Endothelial cell of umbilical vein (primary cell): ENCODE measurements at regions not wholly inside any gene's neighbourhood (a gene's known extent, or its start where the extent isn't known, plus 50 kb on each side); places are given as distances from the start of the nearest gene placed in this dataset.

Experiments
- BruUV-seq: library from RNA; stranded (reverse); fragments of 400-500 nt; replicated peaks from 2 replicates; lab custom pipeline; 2021; lab: Mats Ljungman, UMichigan
- CTCF ChIA-PET: fragments of 300-600, 350-600 bp; sonication (Branson Sonifier 250); formaldehyde crosslinking; loops from one replicate; lab custom pipeline; 2021; ENCODE audit warnings: antibody characterized with exemption, inconsistent platforms; lab: Charles Lee
- POLR2A ChIA-PET: fragments of 300-600, 350-600 bp; sonication (Branson Sonifier 250); formaldehyde crosslinking; loops from one replicate; lab custom pipeline; 2021; ENCODE audit warnings: antibody characterized with exemption, inconsistent platforms; lab: Charles Lee
- DNase-seq: peaks from one replicate; pipeline ENCODE4 v3.0.0-alpha.2; 2011; ENCODE audit warnings: low read depth, low spot score
- FAIRE-seq: peaks from 2 replicates; lab custom pipeline; 2011; peaks lifted over from hg19 to GRCh38; lab: Jason Lieb, UNC
- H2AFZ ChIP-seq: 2 replicates; pipeline ENCODE4 v1.6.0; 2012; ENCODE audit warnings: low read depth, low read length, control low read depth, inconsistent platforms
- H3K27ac ChIP-seq: 2 replicates; pipeline ENCODE4 v1.5.1; 2011; ENCODE audit warnings: low read depth, mild to moderate bottlenecking, control low read depth, low read length, moderate library complexity; ENCODE audit not compliant: insufficient read depth
- H3K27me3 ChIP-seq, 2 experiments: 2 replicates each; pipeline versions ENCODE4 v1.6.0 to v1.6.1; 2011; ENCODE audit warnings: low read length in 2 of 2, mixed read lengths in 1 of 2; ENCODE audit not compliant: control insufficient read depth in 2 of 2, insufficient read depth in 2 of 2
- H3K36me3 ChIP-seq, 2 experiments: 2 replicates in 1 of 2; 3 replicates in 1 of 2; pipeline ENCODE4 v1.5.1; 2011; ENCODE audit warnings: low read length in 2 of 2, mild to moderate bottlenecking in 1 of 2, moderate library complexity in 1 of 2; ENCODE audit not compliant: control insufficient read depth in 2 of 2, insufficient read depth in 2 of 2; ENCODE audit errors: extremely low read depth in 1 of 2
- H3K4me1 ChIP-seq: 3 replicates; pipeline ENCODE4 v1.5.1; 2011; ENCODE audit warnings: mild to moderate bottlenecking, low read length; ENCODE audit not compliant: control insufficient read depth, insufficient read depth; ENCODE audit errors: extremely low read depth
- H3K4me2 ChIP-seq: 2 replicates; pipeline ENCODE4 v1.6.1; 2011; ENCODE audit warnings: low read length, control low read depth, mixed read lengths; ENCODE audit not compliant: insufficient read depth
- H3K4me3 ChIP-seq, 3 experiments: fragments of 200-600 bp in 1 of 3; sonication (generic), shearing (Covaris generic) in 1 of 3; replicated peaks in 1 of 3; 2 replicates each; pipeline ENCODE4 v1.5.1; 2011 to 2016; ENCODE audit warnings: control low read depth in 3 of 3, low read length in 3 of 3, mild to moderate bottlenecking in 2 of 3, inconsistent platforms in 1 of 3, low read depth in 1 of 3, moderate library complexity in 1 of 3; ENCODE audit not compliant: insufficient read depth in 1 of 3
- H3K79me2 ChIP-seq: 2 replicates; pipeline ENCODE4 v1.6.0; 2012; ENCODE audit warnings: low read length, inconsistent platforms; ENCODE audit not compliant: control insufficient read depth, insufficient read depth
- H3K9ac ChIP-seq: replicated peaks from 2 replicates; pipeline ENCODE3; 2011; ENCODE audit warnings: low read length, control low read depth; ENCODE audit not compliant: insufficient read depth; ENCODE audit errors: extremely low read depth
- H3K9me1 ChIP-seq: replicated peaks from 3 replicates; pipeline ENCODE4 v1.6.0; 2011; ENCODE audit warnings: mild to moderate bottlenecking, low read length; ENCODE audit not compliant: control insufficient read depth, insufficient read depth; ENCODE audit errors: extremely low read depth
- H3K9me3 ChIP-seq: replicated peaks from 2 replicates; pipeline ENCODE4 v1.5.1; 2012; ENCODE audit warnings: low read length, inconsistent platforms; ENCODE audit not compliant: control insufficient read depth, insufficient read depth
- H4K20me1 ChIP-seq: replicated peaks from 2 replicates; pipeline ENCODE3; 2011; ENCODE audit warnings: mild to moderate bottlenecking, low read length; ENCODE audit not compliant: control insufficient read depth, insufficient read depth; ENCODE audit errors: extremely low read depth
- CTCF ChIP-seq, 2 donors: IDR thresholded peaks; 1 replicate in 1 of 2; 2 replicates in 1 of 2; pipeline ENCODE4 v1.5.1; 2011; ENCODE audit warnings: low read length in 2 of 2, mild to moderate bottlenecking in 2 of 2, moderate library complexity in 2 of 2, control low read depth in 1 of 2, inconsistent platforms in 1 of 2, low read depth in 1 of 2; ENCODE audit not compliant: insufficient read depth in 1 of 2; ENCODE audit errors: extremely low read depth in 1 of 2
- EZH2 ChIP-seq: IDR thresholded peaks from 2 replicates; pipeline ENCODE4 v1.6.1; 2012; ENCODE audit warnings: borderline replicate concordance, low read depth, mild to moderate bottlenecking, moderate library complexity, low read length, inconsistent platforms; ENCODE audit not compliant: severe bottlenecking
- FOS ChIP-seq: IDR thresholded peaks from 2 replicates; pipeline ENCODE4 v1.6.1; 2011; ENCODE audit warnings: mild to moderate bottlenecking, low read length, moderate library complexity, borderline replicate concordance; ENCODE audit not compliant: insufficient read depth
- GATA2 ChIP-seq: IDR thresholded peaks from 2 replicates; pipeline ENCODE4 v1.7.0; 2011; ENCODE audit warnings: low read depth, mild to moderate bottlenecking, moderate library complexity, mixed read lengths, low read length; ENCODE audit not compliant: insufficient read length, insufficient read depth
- JUN ChIP-seq: IDR thresholded peaks from 2 replicates; pipeline ENCODE4 v1.6.1; 2011; ENCODE audit warnings: borderline replicate concordance, low read depth; ENCODE audit not compliant: insufficient read length, insufficient read depth
- MAX ChIP-seq: IDR thresholded peaks from 2 replicates; pipeline ENCODE4 v1.6.1; 2011; ENCODE audit not compliant: insufficient read depth, insufficient read length
- MYC ChIP-seq: IDR thresholded peaks from one replicate; pipeline ENCODE4 v1.6.1; 2011; ENCODE audit warnings: mild to moderate bottlenecking, low read depth, low read length
- POLR2A ChIP-seq: IDR thresholded peaks from 2 replicates; pipeline ENCODE4 v1.6.1; 2012; ENCODE audit warnings: low read depth, mild to moderate bottlenecking, control low read depth, low read length
- POLR2AphosphoS5 ChIP-seq: IDR thresholded peaks from 2 replicates; pipeline ENCODE4 v1.6.1; 2012; ENCODE audit warnings: low read depth, mild to moderate bottlenecking, control low read depth, low read length, moderate library complexity; ENCODE audit not compliant: insufficient read depth
- dilution Hi-C: fragments of 300-500 bp; cut with MboI; formaldehyde crosslinking; loops from one replicate; pipeline ENCODE4 v1.15.0; 2019; ENCODE audit warnings: low sequenced_read_pairs; ENCODE audit not compliant: extremely low pct_ligation_motif_present
- intact Hi-C: fragments of 100-400 bp; cut with micrococcal nuclease; formaldehyde crosslinking; loops from one replicate; pipeline ENCODE4 v1.10.0; 2022

GRCh38 chr18:24776019-24776418, 315.6 kb downstream of the HRH4 start:
- Histone ChIP-seq H3K9ac (no peak overlapping the region), H2AFZ (no peak overlapping the region), H3K9me1 (no peaks in the 10 kb centered on the region), H4K20me1 (no peaks in the 10 kb centered on the region), H3K79me2 (no peaks in the 10 kb centered on the region), H3K9me3 (no peaks in the 10 kb centered on the region), H3K4me2 (no peak overlapping the region), H3K4me3 (no peak overlapping the region), H3K4me1 (no peaks in the 10 kb centered on the region), H3K27ac (no peak overlapping the region), H3K36me3 (no peaks in the 10 kb centered on the region), H3K27me3 (no peaks in the 10 kb centered on the region)
- TF ChIP-seq MAX (no peak), POLR2A (no peak), FOS (no peak), MYC (no peak), JUN (no peak), CTCF (IDR thresholded peaks at IDR 0.05; ENCODE audit: extremely low read depth in 1 of 2, insufficient read depth in 1 of 2, low read depth in 1 of 2, low read length in 2 of 2) (no peak), GATA2 (no peak), POLR2AphosphoS5 (no peak), EZH2 (no peak)
- FAIRE-seq (no peak), DNase-seq (no peak)
- CTCF ChIA-PET, result no interaction called here
- BruUV-seq, result no TSS peak
- POLR2A ChIA-PET, result no interaction called here
- dilution Hi-C loops, result no loop called here
- intact Hi-C loops, result no loop called here
